ENCODE measurements at regions not wholly inside any gene's neighbourhood (a gene's known extent, or its start where the extent isn't known, plus 50 kb on each side); places are given as distances from the start of the nearest gene placed in this dataset.

DNA sequence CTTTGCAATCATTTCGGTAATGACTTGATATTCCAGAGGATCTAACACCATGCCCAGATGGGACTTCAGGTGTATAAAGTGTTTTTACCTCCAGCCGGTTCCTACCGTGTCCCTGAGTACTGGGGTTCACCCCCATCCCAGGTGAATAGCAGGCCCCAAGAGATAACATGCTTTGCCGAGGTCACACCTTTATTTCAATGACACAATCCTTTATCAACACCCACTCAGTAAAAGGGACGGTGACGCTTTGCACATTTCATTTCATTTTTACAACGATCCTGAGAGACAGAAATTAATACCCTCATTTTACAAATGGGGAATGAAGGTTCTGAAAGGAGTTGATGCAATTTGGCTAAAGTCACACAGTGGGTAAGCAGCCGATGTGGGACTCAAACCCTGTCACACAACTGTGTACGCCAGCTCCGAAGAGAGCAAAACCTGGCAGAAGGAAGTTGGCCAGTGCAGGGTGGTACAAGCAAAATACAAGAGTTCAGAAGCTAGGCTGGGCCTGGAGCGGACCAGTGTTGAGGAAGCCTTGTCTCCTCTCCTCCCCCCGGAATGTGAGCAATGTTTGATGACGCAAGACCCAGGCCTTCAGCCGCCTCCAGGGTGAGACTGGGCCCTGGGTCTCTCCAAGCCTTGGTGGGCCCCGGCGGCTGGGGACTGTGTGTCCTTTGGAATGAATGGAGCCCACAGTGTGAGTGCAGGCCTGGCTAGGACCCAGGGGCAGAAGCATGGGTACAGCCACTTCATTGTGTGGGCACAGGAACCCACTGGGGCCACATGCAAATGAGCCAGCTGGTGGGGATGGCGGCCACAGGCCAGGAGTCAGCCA, 139.6 kb upstream of the MYCN start:
- no peak for TF ChIP-seq POLR2A (IDR thresholded peaks at IDR 0.05)
- TF ChIP-seq, protein P1, sequence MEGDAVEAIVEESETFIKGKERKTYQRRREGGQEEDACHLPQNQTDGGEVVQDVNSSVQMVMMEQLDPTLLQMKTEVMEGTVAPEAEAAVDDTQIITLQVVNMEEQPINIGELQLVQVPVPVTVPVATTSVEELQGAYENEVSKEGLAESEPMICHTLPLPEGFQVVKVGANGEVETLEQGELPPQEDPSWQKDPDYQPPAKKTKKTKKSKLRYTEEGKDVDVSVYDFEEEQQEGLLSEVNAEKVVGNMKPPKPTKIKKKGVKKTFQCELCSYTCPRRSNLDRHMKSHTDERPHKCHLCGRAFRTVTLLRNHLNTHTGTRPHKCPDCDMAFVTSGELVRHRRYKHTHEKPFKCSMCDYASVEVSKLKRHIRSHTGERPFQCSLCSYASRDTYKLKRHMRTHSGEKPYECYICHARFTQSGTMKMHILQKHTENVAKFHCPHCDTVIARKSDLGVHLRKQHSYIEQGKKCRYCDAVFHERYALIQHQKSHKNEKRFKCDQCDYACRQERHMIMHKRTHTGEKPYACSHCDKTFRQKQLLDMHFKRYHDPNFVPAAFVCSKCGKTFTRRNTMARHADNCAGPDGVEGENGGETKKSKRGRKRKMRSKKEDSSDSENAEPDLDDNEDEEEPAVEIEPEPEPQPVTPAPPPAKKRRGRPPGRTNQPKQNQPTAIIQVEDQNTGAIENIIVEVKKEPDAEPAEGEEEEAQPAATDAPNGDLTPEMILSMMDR (IDR thresholded peaks at IDR 0.05) = no peak
